GM19463 (cell line): ENCODE measurements at regions not wholly inside any gene's neighbourhood (a gene's known extent, or its start where the extent isn't known, plus 50 kb on each side); places are given as distances from the start of the nearest gene placed in this dataset.

Source experiments
- ATAC-seq: cut with Tn5 transposase; IDR thresholded peaks from one replicate; pipeline ENCODE4 v1.9.1; 2021; ENCODE audit warnings: mild to moderate bottlenecking, moderate library complexity; ENCODE audit not compliant: unreplicated experiment

- ATAC-seq, result no peak
These were observed 160.9 kb upstream of the DMAC1 start for GRCh38 chr9:7960320-7961050.

DNA sequence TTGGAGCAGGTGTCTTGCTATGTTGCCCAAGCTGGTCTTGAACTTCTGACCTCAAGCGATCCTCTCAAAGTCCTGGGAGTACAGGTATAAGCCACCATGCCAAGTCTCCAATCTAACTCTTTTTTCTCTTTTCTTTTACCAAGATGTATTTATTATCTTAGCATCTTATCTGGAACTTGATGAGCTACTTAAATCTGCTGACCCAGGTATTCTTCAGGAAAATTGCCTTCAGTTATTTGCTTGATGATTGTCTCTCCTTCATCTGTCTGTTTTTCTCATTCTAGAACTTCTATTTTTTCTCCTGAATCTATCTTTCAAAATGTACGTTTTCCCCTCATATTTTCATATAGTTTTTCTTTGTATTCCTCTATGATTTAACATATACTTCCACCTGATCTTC is 158.2 kb upstream of the DMAC1 start:
- no peak for ATAC-seq

DNA sequence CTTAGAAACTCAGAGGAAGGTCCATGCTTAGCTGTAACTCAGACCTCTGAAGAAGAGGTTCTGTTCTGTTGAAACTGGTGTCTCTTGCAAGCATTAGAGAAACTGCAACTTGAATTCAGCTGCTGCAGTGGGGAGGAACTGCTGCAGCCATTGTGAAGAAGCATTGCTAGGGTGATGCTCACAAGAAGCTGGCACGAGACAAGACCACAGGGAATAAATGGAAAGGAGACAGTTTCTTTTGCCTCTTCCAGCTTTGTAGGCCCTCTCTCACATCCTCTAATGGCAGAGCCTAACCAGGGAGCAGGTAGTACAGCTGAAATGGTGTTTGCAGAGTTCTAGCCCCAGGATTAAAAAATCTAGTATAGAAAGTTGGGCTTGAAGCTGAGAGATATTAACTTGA is 148.0 kb upstream of the DMAC1 start:
- ATAC-seq, result no peak

DNA sequence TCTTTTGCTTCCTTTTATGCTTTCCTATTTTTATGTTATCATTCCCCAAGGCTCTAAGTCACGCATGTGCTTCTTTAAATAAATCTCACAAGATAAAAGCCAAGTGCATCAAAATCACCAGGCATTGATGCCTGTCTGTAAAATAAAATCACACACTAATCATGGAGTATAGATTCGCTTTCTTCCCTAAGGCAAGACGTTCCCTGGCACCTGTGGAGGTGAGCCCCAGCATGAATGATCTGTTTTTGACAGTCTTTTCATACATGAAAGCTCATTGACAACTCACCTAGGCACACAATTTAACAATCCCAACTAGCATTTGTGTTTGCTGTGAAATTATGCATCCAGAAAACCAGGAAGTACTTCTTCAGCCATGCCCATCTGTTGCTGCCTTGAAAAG is 146.9 kb upstream of the DMAC1 start:
- no peak for ATAC-seq

DNA sequence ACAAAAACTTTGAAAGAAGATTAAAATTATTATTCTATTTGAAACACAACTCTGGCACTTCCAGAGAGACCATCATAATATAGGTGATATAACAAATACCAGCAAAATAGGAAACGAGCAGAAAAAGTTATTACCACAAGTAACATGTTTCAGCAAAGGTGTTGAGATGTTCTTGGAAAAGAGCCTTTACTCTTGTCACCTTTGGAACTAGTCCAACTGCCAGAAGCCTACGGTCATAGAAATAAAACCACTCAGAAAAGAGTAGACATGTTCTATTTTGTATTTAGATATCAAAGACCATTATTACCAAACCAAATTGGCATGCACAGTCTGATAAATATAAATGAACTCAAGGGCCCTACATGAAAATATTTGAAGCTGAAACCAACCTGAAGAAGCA is 145.0 kb upstream of the DMAC1 start:
- no peak for ATAC-seq

DNA sequence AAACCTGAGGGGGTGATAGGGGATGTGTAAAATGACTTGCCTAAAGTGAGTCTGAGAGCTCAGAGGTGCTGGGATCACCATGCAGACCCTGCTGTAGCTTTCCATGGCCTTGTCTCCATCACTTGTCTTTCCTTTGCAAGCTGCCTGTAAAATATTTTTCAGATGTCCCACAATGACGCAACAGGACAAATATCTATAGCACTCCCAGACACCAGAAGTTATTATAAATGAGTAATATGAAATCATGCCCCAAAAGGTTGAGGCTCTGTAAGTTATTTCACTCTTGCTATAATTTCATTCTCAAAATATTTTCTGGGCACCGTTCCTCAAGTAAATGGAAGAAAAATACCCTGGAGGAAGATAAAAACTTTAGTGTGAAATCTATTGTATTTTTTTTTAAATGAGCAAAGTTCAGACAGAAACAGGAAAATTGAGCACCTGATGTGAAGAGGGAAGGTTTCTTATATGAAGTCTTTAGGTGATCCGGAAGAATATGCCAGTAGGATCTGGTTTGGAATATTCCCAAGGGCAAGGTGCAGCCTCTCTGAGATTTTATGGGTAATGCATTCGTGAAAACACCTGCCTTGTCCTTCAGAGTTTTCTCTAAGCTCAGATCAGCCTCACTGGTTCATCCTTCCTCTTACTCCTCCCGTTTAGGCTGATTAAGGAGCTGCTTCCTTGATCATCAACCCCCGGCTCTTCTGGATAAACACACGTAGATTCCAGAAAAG is 138.3 kb upstream of the DMAC1 start:
- ATAC-seq, result no peak

DNA sequence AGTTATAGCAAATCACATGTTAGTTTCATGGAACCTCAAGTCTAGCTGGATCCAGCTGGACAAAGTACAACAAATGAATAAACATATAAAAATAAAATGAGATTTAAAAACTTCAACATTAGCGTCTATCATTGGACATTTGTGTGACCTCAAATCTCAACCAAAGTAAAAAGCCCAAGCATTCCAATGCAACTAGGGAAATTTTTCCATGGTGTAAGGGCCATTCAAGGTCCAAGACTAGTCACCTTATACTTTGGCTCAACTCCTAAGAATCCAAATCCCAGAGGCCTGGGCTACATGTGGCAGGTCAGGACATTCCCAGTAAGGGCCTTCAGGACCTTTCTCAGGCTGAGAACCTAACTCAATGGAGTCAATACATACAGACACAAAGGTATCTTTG is 137.4 kb upstream of the DMAC1 start:
- no peak for ATAC-seq

- ATAC-seq, result no peak
These were observed 136.6 kb upstream of the DMAC1 start for GRCh38 chr9:7936163-7936562.

DNA sequence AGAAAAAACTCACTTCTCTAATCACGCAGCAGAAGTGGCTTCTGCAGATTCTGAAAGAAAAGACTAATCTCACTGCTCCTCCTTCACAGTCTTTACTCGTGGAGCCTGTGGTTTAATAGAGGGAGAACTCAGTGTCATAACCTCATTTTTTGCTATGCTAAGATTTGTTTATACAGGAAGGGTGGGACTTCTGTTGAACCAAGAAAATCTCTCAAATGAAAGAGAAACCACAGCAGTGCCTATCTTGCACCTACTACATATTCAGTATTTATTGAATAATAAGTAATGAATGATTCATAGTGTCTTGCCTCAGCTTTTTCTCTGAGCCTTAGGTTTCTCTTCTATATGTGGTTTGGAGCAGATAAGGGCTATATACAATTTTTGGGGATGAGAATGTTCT is 136.1 kb upstream of the DMAC1 start:
- no peak for ATAC-seq

DNA sequence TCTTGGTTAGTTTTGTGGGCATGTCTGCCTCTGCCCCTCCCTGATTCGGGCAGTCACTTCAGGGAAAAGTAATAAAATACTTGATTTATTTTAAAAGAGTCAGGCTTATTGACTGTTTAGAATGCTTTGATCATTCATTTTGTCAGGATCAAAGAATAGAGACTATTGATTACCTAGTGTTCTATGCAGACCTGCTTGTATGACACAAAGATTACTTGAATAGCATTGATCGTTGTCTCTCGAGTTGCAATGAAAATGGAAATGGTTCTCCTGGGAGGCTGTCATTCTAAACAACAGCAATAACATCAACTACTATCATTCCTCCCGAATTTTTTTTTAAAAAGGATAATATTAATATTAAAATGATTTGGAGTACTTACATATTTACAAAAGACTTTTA is 133.2 kb upstream of the DMAC1 start:
- no peak for ATAC-seq

GRCh38 chr9:7930613-7931012 is 131.0 kb upstream of the DMAC1 start:
- no peak for ATAC-seq

GRCh38 chr9:7921545-7922197 is 122.1 kb upstream of the DMAC1 start:
- no peak for ATAC-seq

GRCh38 chr9:7912037-7912535 is 112.5 kb upstream of the DMAC1 start:
- ATAC-seq, result no peak

DNA sequence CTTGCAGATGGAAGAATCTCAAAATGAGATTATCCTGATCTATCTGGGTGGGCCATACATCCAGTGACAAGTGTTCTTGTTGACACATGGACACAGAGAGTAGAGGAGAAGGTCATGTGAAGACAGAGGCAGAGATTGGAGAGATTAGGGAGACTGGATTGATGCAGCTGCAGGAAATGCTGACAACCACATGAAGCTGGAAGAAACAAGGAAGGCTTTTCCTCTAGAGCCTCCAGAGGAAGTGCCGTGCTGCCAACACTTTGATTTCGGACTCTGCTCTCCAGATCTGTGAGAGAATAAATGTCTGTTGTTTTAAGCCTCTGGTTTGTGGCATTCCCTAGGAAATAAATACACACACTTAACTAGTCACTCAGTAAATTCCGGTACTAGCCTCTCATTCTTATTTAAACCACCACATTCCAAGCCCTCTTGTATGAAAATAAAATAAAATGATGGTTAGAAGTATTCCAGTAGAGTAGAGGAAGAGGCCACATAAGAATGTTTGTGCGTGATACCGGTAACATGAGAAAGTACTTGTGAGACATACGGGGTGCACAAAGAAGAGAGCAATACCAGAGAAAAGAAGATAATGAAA is 110.9 kb upstream of the DMAC1 start:
- no peak for ATAC-seq

GRCh38 chr9:7909537-7909936 is 110.0 kb upstream of the DMAC1 start:
- no peak for ATAC-seq

DNA sequence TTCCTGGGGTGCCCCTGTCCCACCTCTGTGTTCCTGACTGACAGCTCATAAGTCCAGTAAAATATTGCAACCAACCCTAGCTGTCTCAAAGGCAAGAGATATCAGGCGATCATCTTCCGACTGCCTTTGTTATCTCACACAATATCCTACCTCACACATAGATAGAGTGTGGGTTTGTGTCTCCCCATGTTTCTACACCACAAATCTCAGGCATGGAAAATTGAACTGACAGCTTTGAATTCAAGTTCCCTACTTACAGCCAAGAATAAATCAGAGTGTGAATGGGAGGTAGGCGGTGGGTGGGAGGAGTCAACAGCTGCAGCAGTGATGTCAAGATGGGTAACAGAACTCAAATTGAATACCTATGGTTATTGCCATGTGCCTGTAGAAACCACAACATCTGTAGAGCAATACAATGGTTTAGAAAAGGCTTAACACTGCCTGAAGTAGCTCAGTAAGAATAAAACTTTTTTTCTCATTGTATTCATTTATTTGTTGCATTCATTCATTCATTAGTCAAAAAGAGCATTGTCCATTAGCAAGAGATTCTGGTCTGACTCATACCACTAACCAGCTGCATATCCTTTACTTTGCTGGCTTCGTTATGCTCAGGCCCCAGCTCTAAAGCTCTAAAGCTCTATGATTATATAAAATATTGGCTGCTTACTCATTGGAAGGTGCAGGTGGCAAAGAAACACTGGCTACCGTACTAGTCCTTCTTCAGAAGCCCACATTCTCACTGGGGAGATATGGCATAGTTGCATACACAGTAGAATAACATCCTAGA is 108.2 kb upstream of the DMAC1 start:
- ATAC-seq, result no peak

- no peak for ATAC-seq
These were observed 107.4 kb upstream of the DMAC1 start for GRCh38 chr9:7906783-7907550.

DNA sequence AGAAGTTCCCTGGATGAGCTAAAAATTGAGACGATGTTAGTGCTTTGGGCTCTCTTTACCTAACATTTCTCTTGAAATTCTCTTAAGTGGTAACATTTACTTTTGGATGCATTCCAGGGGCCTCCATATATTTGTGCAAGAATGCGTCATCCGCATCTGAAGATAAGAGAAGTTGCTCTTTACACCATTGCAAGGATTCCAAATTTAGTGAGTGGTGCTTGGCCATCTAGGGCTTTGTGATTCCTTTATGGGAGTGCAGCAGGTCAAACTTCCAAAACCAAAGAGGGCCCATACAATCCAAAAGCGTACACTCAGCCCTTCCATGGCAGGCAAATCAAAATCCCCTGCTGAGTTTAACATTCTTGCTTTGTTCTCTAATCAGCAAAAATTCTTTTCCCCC is 102.0 kb upstream of the DMAC1 start:
- ATAC-seq, result no peak

DNA sequence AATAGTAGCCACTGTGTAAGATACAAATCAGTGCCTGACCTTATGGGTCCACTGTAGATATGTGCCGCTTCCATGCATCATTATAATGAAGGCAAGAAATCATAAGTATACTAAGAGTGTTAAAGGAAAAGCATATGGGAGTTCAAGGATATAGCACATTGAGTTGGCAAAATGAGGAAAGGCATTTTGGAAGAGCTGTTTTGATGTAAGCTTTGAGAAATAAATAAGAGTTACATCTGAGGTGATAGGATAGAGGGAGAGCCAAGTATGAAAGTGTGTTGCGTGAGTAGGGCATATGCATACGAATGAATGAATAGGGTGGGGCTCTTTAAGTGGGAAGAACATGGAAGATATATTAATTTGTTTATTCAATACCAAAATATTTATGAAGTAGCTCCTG is 101.0 kb upstream of the DMAC1 start:
- ATAC-seq, result no peak

- ATAC-seq, result no peak
These were observed 100.2 kb upstream of the DMAC1 start for GRCh38 chr9:7899753-7900152.
